AG20443 (cell line): ENCODE measurements at regions not wholly inside any gene's neighbourhood (a gene's known extent, or its start where the extent isn't known, plus 50 kb on each side); places are given as distances from the start of the nearest gene placed in this dataset.

Experiments
- DNase-seq: peaks from one replicate; pipeline ENCODE4 v3.0.0; 2012; ENCODE audit warnings: low spot score, mixed read lengths

DNA sequence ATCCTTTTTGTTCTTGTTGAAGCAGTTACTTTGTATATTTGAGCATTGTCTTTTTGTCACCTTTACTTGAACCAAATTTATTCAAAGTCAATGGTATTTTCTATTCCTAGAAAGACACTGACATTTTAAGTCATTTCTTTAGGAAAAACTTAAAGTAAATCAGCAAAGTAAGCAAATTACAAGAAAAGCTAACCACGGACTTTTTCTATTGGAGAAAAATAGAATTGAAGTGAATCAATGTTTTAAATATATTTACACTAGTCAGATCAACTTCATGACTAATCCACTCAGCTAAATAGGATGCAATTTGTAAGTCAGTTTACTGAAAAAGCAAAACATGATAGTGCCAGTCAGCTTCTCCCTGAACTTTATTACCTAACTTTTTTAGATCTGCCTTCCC is 733.8 kb upstream of the ALCAM start:
- no peak for DNase-seq

DNA sequence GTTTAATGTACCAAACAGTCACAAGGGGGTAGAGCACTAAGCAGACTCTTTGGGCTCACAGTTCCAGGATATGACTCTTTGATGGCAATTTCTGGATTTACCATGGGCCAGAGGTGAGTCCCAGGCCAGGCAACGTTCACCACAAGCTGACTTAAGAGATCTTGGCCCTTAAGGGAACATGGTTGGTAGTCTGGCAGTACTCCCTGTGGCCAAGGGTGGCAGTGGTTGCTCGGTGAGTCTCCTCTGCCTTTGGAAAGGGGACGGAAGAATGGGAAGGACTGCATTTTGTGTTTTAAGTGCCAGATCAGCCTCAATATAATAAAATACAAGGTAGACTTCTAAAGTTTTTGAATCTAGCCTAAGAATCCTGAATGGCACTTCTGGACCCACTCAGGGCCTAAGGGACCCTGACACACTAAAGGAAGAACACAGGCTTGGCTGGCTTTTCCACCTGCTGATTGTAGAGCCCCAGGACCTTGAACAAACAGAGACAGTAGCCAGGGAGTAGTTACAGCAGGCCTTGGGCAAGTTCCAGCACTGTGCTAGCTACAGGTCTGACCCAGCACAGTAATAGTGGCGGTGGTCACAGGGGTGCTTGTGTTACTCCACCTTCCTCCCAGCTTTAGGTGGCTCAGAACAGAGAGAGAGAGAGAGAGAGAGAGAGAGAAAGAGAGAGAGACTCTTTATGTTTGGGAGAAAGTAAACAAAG is 730.7 kb upstream of the ALCAM start:
- no peak for DNase-seq

- no peak for DNase-seq
Observed at GRCh38 chr3:104642827-104643226, 723.9 kb upstream of the ALCAM start.

DNA sequence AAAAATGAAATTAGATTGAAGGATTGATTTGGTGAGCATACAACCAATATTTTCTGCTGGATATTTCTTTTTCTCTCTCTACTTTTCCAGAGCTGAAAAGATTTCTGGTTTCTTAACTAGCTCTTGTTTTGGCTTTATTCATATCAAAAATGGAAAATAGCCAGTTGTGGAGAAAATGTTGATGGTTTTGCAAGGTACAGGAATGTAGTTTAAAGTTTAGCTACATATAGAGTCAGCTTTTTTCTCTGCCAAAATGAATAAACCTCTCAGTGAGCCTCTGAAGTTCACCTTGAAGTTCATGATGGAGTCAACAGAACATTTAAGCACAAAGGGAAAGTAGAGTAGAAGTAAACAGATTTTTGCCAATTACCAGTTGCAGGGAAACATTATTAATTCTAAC is 720.5 kb upstream of the ALCAM start:
- no peak for DNase-seq

GRCh38 chr3:104648823-104649222 is 717.9 kb upstream of the ALCAM start:
- no peak for DNase-seq

DNA sequence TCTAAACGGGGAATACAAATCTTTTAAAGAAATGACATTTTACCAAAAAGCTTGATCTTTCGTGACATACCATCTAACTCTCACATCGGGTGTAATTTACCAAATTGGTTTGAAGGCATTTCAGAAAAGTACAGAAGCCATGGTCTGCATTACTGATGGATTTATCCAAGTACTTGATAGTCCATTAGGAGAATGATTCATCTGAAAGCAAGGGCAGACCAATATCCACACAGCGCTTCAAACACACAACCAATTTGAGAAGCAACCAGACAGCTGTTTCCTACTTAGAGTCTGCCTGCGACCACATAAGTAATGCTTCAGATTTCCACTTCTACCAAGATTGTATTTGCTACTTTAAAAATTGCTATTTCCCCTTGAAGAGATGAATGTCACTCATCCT is 697.6 kb upstream of the ALCAM start:
- DNase-seq, result no peak

GRCh38 chr3:104672331-104672730 is 694.4 kb upstream of the ALCAM start:
- no peak for DNase-seq

DNA sequence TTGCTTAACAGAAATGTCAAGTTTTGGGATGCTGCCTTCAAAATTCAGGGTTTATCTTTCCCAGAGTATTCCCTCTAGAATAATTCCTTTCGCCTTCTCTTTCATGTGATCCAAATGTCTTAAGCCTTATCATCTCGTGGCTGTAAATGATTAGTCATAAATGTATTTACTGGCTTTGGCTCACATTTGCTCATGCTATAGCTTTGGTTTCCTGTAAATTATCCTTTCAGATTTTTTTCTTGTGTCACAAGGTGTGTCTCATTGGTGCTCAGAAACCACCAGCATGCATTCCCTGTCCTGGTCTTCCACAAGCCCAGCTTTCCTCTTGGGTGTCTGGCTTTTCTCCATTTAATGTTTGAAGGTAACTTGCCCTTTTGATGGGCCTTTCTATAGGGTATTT is 692.7 kb upstream of the ALCAM start:
- DNase-seq, result no peak

- no peak for DNase-seq
Observed at GRCh38 chr3:104676241-104676640, 690.5 kb upstream of the ALCAM start.

GRCh38 chr3:104677932-104678331 is 688.8 kb upstream of the ALCAM start:
- DNase-seq, result no peak

GRCh38 chr3:104685492-104685891 is 681.2 kb upstream of the ALCAM start:
- no peak for DNase-seq

DNA sequence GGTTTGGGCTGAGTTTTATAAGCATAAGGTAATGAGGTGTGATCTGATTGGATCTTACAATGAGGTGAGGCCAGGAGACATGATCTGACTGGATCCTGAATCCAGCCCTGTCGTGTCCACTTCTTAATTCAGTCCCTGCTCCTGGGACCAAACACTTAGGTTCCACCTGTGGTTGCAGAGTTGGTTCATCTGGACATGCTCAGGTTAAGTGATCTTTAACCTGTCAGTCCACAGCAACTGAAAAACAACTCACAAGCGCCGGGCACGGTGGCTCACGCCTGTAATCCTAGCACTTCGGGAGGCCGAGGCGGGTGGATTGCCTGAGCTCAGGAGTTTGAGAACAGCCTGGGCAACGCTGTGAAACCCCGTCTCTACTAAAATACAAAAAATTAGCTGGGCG is 679.3 kb upstream of the ALCAM start:
- no peak for DNase-seq

DNA sequence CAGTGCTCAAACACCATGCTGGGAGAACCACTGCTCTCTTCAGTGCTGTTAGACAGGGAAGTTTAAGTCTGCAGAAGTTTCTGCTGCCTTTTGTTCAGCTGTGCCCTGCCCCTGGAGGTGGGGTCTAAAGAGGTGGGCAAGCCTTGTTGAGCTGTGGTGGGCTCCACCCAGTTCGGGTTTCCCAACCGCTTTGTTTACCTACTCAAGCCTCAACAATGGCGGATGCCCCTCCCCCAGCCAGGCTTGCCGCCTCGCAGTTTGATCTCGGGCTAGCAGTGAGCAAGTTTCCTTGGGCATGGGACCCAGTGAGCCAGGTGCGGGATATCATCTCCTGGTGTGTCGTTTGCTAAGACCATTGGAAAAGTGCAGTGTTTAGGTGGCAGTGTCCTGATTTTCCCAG is 670.2 kb upstream of the ALCAM start:
- DNase-seq, result no peak

DNA sequence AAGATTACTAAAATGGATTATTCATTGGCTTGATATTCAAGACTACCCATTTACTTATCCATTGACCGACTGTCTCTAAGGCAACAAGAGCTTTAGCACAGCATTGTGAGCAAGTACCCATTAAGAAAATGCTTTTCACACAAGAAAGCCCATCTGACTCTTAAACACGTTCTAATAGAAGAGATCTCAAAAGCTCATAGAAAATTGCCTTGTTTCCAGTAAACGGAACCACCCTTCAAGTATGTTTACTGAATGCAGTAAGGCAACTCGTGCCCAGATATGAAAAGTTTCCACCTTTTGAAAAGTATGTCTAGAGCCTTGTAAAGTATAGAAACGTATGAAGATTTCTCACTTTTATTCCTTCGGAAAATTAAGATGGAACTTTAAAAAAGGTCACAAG is 655.3 kb upstream of the ALCAM start:
- DNase-seq, result no peak

DNA sequence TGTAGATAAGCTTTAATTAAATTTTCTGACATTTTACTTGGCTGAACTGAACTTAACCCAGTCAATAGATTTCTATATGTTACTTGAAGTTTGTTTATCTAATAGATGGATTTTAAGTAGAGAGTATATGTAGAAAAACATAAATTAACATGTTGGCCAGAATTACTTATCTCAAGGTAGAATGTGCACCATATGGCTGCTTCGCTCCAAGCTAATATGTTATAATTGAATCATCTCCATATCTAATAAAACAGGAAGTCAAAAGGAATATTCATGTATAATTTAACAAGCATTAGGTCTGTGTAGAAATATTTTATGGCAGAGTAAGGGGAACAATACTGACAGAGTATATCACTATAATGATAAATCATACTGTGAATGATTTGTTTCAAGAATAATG is 650.7 kb upstream of the ALCAM start:
- DNase-seq, result no peak

DNA sequence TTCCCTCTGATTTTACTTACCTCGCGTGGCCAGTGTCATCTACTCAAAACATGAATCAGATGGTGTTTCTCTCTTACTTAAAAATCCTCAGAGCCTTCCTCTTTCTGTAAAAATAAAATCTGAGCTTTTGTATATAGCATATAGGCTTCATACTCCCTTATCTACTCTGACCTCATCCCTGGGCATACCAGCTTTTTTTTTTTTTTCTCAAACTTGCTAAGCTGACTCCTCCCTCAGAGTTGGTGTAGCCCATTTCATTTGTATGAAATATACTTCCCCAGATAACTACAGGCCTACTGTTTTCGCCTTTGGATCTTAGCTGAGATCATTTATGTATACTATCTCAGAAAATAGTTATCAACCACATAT is 648.9 kb upstream of the ALCAM start:
- DNase-seq, result no peak

DNA sequence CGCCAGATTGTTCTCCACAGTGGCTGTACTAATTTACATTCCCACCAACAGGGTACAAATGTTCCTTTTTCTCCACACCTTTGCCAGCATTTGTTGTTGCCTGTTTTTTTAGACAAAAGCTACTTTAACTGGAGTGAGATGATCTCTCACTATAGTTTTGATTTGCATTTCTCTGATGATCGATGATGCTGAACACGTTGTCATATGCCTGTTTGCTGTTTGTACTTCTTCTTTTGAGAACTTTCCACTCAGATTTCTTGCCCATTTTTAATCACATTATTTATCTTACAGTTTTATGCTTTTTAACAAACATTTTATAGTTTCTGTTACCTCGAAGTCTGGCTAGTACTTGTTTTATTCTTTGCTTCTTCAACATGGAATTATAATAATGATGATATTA is 643.7 kb upstream of the ALCAM start:
- DNase-seq, result no peak

DNA sequence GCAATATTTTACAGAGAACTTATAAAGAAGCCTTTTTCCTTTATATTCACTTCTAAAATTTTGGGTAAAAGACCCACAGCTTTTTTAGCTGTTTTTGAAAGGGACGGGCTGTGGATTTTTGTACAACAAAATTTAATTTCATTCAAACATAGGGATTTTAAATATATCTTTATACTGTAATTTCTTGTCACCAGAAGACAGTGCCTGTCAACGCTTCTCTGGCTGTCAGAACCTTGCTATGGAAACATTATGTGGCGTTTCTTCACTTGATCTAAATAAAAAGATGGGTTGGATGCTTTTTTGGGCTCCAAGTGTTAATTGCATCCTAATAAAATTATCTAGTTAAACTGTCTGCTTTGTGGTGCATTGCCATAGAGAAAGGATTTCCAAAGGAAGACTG is 635.6 kb upstream of the ALCAM start:
- no peak for DNase-seq

- DNase-seq, result no peak
Observed at GRCh38 chr3:104734627-104735026, 632.1 kb upstream of the ALCAM start.

DNA sequence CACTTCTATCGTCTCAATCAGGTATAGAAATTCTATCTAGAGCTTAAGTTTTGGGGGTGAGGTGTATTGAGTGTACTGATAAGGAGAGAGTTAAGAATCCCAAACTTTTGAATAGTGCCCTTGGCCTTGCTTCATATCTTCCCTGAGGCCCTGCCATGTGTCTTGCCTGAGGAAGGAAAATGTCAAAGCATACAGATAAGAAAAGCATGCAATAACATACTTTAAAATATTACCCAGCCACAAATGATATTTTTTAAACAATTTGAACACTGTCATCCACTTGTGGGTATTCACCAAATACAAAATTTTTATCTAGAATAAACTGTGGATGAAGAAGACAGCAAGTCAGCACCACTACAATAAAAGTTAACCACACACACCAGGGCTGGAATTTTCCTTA is 631.0 kb upstream of the ALCAM start:
- DNase-seq, result no peak

DNA sequence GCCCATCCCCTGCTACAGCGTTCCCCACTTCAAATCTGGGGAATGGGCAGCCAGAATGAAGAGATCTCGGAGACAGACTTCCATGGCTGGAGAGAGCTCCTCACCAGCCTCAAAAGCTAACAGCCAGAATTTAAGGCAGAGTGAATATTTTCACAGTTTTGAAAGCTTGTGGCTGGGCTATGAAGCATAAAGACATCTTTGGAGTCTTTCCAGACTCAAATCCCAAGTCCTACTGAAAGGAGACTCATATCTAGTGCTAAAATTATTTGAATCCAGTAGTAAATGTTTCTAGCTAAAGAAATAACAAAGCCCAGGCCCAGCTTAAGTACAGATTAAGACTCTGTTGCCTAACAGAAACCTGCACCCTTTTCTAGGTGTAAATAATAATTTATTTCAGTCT is 628.4 kb upstream of the ALCAM start:
- peak; percentile 7 for DNase-seq

GRCh38 chr3:104740874-104741379 is 625.8 kb upstream of the ALCAM start:
- DNase-seq, result no peak

GRCh38 chr3:104742044-104742443 is 624.7 kb upstream of the ALCAM start:
- DNase-seq, result no peak

DNA sequence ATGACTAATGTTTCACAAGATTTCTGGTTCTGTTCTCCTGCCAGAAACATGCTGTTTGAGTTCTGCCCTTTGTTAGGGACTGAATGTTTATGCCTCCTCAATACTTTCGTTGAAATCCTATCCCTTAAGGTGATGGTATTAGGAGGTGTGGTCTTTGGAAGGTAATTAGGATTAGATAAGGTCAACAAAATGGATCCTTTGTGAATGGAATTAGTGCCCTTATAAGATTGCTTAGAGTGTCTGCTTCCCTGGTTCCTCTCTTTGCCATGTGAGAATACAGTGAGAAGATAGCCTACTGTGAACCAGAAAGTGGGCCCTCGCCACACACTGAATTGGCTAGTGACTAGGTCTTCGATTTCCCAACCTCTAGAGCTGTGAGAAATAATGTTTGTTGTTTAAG is 621.4 kb upstream of the ALCAM start:
- no peak for DNase-seq

GRCh38 chr3:104746056-104746455 is 620.7 kb upstream of the ALCAM start:
- DNase-seq, result no peak
